Activated CD4-positive, alpha-beta T cell treated with anti-CD3 and anti-CD28 coated beads for 24 hours (primary cell): ENCODE measurements at regions not wholly inside any gene's neighbourhood (a gene's known extent, or its start where the extent isn't known, plus 50 kb on each side); places are given as distances from the start of the nearest gene placed in this dataset.

Experiments used
- DNase-seq, 2 donors: peaks; one replicate each; pipeline ENCODE4 v3.0.0-alpha.2; 2020; ENCODE audit warnings: low read depth in 2 of 2

DNA sequence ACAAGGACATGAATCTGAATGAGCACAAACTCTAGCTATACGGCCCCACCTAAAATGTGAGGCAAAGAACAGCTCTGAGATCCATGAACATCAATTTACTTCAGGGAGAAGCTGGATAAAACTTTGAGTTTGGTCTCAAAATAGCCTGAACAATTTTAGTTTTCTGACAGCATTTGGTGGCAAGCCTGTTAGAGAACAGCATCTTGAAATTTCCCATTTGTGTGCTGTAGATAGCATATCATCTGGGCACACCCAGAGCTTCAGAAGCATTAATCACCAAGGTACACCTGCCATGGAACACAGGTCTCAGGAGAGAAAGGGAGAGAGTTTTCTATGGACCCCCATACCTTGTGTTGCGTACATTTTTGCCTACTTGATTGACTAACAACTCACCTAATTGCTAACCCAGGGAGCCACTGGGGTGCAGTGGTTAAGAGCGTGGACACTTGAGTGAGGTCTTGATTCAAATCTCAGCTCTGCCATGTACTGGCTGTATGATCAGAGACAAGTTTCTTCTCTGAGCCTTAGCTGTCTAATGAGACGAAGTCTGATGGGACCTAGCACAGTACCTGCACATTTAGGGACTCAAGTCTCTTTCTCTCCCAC is 264.9 kb downstream of the PIK3R1 start:
- DNase-seq = no peak

DNA sequence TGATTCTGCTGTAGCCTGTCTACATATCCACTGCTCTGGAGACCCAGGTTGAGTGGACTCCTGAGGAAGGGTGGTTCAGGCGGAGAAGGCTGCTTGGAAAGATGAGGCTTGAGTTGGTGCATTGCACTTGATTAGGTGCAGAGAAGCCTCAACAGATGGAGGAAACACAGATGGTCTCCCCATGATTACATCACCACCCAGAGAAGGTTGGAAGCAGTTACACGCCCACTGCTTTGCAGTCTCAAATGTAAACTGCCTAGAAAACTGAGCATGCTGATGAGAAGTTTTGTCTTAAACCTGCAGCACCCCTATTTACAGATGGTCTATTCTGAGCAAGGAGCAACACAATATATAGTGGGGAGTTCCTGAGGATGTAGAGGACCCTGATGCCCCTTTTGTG is 266.6 kb downstream of the PIK3R1 start:
- DNase-seq = no peak

DNA sequence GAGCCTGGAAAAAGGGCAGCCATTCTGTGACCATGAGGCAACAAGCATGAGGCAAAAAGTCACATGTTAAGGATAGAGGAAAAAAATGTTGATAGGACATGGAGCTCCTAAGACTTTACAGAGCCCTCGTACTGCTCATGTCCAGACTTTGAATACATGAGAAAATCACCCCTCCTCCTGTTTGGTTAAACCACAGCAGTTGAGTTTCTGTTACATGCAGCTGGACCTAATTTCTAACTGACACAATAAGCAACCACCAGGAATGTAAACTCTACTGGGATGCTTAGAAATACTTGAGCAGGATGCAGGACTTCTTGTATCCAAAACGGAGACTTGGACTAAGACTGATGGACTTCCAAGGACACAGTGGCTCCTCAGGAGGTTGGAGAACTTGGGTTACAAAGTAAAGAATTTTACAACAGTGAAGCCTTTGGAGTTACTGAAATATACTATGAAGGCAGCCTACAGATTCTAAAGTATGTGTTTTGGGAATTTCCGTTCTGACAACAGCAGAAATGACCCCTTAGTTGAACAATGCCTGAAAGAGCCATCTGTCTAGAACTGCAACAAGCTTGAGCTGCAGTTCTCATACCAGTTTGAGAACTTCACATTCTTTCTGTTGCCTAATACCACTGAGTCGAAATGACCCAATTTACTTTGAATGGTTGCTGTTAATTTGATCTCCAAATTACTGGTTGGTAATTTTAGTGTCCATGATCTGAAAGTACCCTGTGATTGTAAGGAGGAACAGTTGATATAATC is 268.9 kb downstream of the PIK3R1 start:
- no peak for DNase-seq

DNA sequence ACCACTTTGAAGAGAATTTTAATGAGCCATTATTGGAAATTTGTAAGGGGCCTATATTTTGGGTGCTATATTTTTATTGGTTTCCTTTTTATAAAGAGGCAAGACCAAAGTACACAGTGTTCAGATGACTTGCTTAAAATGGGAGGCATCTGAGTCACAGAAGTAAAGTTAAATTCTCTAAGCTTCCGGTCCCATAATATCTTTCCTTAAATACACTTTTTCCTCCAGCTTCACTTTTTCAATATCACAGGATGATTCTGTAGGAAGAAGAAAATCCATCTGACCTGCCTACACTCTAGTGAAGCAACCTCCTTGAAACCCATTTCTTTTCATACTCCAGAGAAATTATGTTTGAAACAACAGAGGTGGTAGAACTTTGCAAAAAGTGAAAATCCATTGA is 274.0 kb downstream of the PIK3R1 start:
- no peak for DNase-seq

DNA sequence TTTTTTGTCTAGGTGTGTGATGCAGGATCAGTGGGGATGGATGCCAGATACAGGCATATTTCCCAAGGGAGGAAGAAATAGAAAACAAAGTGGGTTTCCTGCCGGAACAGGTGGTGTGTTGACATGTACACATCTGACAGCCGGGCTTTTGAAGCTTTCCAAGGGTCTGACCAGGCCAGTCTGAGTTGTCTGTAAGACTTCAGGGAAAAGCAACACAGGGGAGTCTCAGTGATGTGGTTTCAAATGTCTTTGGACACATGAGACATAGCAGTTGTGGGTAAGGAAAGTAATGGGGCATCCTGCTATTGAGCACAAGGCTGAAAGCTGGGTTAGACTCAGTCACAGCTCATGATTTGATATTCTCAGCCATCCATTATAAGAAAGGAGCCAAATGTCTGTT is 274.9 kb downstream of the PIK3R1 start:
- DNase-seq = no peak

DNA sequence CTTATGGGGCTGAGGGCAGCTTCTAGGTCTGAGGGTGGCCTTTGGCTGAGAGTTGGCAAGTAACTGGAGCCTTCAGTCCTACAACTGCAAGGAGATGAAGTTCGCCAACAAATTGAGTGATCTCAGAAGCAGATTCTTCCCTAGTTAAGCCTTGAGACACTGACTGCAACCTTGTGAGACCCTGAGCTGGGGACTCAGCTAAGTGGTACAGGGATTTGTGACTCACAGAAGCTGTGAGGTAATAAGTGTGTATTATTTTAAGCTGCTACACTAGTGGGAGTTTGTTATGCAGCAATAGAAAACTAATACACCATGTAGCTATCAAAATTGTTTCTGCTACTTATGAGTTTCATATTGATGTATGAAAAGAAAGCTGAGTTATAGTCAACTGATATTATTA is 279.2 kb downstream of the PIK3R1 start:
- DNase-seq = no peak

DNA sequence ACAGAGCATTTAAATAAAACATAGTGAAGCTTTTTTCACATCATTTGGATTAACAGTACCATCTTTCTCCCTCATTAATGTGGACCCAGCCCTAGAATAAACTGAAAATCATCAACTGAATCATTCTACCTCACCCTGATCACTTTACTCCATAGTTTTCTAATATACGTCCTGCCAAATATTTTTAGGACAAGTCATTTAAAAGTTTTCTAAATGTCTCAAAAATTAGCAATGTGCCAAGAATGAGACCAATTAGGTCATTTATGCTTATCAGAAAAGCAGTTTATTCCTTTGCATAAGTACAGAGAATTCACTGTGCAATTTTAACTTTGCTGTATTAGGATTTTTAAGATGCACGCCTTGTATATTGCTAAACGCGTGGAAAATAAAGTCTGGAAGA is 284.4 kb downstream of the PIK3R1 start:
- DNase-seq = no peak

DNA sequence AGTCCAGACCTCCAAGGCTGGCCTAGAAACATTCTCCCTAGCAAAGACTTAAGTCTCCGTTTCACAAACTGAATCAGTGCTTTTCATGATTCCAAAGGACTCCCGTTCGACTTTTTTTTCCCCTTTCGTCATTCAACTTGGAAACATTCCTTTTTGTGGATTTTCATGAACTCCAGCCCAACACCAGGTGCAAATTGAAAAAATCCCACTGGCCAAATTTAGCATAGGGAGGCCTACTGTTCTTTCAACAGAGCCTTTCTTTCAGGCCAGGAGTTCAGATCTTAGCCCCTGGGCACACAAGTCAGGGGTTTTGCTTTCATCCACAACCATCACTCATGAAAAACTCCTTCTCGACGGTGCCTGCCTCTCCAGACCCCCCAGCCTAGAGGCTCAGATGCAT is 285.3 kb downstream of the PIK3R1 start:
- no peak for DNase-seq

DNA sequence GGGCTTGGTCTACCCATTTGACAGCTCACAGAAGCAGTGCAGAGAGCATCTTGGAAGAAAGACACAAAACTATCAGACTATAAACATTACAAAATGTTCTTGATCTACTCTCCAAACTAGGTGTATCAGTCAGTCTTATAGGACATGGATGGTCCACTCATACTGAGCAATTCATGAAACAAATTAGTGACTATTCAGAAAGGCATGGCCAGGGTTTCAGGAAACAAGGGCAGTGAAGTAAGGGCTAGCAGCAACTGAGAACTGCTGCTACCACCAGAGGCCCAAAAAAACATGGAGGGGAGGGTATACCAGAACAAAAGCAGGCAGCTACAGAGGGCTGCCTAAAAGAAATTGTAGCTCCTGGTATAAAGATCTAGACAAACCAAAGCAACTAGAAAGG is 287.0 kb downstream of the PIK3R1 start:
- no peak for DNase-seq

DNA sequence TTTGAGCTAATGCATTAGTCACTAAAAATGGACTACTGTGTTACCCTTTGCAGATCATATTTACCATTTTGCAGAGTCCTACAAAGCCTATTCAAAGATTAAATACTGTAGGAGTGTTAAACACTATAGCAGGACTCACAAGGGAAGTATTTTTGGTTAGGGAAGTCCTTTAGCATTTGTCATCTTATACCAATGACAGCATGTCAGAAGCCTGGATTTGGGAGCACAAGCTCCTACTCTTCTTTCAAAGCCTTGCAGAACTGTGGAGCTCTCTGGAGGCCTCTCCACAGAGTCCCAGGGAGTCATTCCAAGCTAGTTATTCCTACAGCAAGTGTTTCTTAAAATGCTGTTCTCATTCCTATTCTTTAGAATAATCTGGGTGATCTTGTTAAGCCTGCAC is 288.8 kb downstream of the PIK3R1 start:
- DNase-seq = no peak

DNA sequence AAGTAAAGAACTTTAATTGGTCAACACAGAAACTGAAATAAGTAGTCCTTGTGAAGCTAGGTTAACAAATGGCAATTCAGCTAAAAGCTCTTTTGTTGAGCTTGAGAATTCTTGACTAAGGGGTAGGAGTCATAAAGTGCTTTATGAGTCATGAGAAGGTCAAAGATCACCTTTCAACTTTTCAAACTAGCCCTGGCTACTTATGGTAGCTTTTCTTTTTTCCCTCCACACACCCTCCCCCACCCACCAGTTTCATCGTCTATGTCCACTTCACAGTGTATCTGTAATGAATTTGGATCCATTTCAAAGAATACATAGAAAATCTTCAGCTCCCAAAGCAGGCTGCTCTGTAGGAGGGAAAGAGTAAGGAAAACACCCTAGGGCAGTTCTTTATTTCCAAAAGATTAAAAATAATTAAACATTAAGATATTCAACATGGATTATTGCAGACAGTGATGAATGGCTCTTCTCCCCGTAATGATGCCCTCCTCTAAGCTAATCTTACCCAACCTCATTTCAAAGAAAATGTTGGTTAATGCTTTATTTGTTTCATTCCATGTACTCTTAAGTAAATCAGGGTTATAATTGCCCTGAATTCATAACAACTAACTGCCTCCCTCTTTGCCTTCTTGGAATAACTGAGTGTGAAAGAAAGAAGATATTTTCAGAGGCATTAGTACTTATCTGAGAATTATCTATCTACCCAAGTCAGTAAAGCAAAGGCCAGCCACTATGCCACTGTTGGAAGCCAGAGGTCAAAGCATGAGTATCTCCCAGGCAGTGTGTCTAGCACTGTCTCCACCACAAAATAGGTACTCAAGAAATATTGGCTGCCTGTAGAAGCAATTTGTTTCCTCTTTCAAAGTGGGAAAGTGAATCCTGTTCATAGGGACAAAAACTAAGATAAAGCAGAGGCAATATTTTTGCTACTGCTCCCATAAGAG is 290.6 kb downstream of the PIK3R1 start:
- no peak for DNase-seq

DNA sequence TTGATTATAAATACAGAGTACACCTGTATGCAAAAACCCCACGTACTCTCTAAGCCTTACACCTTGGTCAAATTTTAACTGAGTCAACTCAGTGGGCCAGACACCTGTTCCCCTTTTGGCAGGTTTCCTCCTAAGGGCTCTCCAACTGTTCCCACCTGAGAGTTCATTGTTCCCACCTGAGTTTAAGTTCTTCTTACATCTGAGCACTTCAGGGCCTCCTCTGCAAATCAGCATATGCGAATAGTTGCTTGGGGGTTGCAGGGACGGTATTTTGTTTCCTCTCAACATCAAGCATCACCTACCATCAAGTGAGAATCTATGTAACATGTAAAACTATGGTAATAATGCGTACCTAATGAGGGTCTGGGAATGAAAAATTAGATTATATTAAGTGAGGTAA is 300.0 kb downstream of the PIK3R1 start:
- no peak for DNase-seq

DNA sequence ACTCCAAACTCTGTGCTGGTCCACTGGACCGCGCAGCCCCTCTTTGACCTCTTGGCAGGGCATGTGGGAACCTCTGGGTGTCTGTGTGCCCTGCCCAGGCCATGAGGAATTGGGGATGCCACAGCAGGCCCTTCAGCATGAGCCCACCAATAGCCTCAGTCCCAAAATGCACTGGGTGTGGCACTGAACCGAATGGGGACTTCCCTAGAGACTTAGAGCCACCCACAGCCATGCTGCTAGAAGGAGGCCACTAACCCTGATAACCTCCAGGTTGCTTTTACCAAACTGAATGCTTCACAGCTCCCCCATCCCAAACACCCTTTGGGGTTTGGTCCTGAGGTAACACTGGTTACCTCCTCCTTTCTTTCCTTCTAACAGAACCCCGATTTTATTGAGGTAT is 302.7 kb downstream of the PIK3R1 start:
- no peak for DNase-seq

DNA sequence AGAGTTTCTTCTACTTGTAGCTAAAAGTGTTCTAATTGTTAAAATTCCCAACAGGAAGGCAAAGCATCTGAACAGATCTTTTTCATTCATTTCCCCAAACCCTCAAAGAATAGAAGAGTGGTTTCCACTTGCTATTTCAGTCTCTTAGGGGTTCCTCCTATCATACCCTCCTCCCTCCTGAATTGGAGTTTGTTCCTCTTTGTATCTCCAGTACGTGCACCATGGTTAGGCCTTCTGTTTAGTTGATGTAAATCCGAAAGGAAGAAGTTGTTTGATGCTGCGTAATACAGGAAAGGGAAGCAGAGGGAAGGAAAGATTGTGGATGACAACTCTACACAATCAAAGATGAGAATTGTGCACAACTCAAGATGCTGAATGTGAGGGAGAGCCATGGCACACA is 303.6 kb downstream of the PIK3R1 start:
- no peak for DNase-seq

DNA sequence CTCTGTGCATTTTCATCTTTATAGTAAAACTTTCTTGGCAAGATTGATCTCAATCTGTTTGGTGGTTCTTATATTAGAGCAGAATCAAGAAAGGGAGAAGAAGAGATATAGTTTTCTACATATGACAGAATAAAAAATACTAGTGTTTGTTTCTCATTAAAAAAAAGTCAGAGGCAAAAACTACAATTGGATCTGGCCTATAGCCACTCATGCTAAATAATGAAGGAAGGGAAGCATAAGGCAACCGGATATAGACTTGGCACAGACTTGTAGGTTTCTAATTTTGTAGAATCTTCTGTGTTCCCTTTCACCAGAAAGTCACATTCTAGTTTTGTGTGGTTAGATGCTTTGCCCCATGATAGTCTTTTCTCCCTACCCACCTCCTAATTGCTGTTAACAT is 306.2 kb downstream of the PIK3R1 start:
- no peak for DNase-seq

DNA sequence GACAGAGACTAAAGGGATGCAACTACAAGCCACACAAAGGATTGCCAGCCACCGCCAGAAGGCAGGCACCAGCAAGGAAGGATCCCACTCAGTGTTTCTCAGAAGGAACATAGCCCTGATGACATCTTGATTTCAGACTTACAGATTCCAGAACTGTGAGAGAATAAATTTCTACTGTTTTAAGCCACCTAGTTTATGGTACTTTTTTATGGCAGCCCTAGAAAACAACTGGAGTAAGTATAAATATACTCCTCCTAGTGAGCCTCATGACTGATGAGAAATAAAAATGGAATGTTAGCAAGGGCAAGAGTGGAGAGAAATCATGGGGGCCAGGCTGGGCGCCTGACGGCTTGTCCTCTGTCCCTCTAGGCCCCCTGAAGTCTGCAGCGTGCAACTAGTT is 307.3 kb downstream of the PIK3R1 start:
- DNase-seq = no peak

DNA sequence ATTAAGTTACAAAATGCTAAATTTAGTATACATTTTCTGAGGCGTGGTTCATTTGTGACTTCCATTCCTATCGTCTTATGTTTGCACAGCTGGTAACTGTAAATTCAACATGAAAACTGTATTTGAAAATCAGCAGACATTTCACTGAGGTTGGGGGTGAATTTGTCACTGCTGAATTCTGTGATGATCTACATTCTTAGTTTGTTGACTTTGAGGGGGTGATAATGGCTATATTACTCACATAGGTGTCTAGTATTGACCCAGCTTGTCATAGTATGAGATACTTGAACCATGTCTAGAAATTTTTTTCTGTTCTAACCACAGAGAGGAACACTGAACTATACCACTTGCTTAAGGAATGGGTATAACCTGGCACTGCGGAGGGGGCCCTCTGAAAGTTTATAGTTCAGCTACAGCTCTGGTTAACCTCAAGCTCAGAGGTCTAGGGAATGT is 313.3 kb downstream of the PIK3R1 start:
- DNase-seq = no peak

DNA sequence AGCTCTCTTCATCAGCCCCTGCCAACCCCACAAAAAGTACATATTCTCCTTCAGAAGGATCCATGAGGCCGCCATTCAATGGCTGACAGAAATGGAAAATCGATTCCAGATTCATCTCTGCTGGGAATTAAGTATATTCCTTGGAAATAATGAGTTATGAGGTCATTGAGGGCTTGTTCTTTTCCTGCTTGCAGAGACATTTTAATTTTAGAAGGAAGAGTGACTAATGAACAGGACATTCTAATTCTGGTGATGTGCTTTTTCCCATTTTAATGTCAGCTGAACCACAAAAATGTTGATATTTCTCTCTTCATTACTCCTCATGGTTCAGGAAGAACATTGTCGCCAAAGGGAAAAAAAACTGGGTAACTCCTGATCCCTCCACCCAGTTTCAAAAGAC is 314.0 kb downstream of the PIK3R1 start:
- DNase-seq = no peak

DNA sequence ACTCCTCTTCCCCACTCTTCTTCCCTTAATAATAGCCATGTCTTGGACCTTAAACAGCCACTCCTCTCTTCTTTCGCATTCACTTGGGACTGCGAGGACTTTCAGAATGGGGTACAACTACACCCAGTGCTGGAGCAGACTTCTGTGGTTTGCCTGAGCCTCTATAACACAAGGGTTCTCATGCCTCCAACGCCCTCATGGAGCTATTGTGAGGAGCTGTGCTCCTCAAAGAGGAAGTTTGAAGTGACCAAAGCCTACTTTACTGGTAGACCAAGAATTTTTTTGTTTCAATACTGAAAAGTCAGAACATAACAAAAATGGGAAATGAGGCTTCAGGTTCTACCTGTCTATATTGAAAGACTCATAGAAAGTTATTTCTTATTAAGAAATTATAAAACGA is 316.4 kb downstream of the PIK3R1 start:
- no peak for DNase-seq

DNA sequence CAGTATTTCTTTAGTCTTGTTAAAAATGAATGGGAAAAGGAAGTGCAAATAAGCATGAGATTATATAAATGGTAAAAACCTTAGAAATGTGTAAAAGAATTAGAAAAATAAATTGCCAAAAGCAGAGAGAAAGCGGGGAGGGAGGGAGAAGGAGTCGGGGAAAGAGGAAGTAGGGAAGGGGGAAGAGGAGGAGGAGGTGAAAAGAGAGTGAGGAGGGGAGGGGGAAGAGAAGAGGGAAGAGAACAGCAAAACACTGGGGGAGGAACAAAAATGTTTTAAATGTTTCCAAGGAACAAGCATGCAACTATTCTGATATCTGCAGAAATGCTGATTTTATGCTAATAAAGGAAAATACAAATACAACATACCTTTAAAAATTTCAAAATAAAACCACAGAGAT is 317.5 kb downstream of the PIK3R1 start:
- no peak for DNase-seq

DNA sequence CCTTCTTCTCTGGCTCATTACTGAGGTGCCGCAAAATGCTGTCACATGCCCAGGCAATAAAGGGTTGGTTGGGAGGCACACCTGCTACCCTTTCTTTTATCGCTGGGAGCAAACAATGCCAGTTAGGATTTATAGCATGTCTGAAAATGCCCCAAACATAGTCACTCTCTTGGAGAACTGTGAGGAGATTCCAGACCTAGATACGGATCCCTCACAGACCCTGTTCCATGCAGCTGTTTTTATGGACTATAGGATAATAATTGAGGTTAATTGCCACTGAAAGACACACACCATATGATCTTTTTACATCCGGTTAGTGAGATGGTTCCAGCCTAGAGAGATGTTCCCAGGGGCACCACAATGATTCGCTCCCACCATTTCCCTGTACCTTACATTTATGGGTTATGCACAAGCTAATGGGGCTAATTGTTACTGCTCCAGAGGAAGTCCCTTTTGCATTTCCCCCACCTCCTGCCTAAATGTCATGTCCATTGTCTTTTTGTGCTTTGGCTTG is 318.1 kb downstream of the PIK3R1 start:
- DNase-seq = no peak

DNA sequence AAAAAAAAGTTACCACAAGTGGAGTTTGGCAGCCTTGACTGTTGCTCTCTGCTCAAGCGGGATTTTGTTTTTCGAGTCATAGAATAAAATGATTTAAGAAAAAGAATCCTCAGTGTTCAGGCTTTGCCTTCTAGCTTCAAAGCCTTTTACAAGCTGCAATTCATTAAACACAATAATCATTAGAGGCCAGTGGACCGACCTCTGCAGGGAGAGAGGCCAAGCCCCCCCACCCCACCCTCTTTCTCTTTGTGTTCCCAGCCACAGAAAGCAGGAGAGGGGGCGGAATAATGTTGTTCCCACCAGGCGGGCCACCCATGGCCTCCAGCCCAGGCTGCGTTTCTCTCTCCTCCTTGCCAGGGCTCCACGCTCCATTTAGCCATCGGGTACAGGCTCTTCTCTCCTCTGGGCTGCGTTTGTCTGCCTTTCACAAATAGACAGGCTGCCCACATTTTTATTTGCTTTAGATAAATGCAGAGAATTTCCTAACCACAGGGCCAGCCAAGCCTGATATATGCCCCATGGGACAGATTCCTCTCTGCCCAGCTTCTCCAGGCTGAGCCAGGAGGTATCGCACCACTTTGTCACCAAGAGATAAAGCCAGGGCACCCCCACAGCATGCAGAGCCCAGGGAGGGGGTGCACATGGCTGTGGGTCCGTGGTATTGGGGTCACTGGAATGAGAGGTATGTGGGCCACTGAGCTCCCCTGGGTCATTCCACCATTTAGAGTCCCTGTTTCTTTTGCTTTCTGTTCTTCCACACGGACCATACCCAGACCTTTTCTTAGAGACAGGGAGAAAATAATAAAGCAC is 318.8 kb downstream of the PIK3R1 start:
- no peak for DNase-seq
